Prostate gland (tissue), 2 donors: ENCODE measurements at regions not wholly inside any gene's neighbourhood (a gene's known extent, or its start where the extent isn't known, plus 50 kb on each side); places are given as distances from the start of the nearest gene placed in this dataset.

Experiments used
- DNase-seq: peaks from one replicate; pipeline ENCODE4 v3.0.0-alpha.2; 2019; ENCODE audit warnings: low spot score
- H3K27ac ChIP-seq, 2 donors: fragments of 200-600 bp; sonication (generic); 2 replicates each; pipeline ENCODE4 v1.5.1; 2017 to 2019
- H3K27me3 ChIP-seq: fragments of 200-600 bp; sonication (generic); replicated peaks from 2 replicates; pipeline ENCODE4 v1.5.1; 2019; ENCODE audit not compliant: insufficient read depth
- H3K36me3 ChIP-seq, 2 donors: fragments of 200-600 bp; sonication (generic); 1 replicate in 1 of 2; 2 replicates in 1 of 2; pipeline versions ENCODE4 v1.5.1 to v1.8.1; 2017 to 2019
- H3K4me1 ChIP-seq: fragments of 200-600 bp; sonication (generic); replicated peaks from 2 replicates; pipeline ENCODE4 v1.5.1; 2019
- H3K4me3 ChIP-seq, 2 donors: fragments of 200-600 bp; sonication (generic); 2 replicates each; pipeline ENCODE4 v1.5.1; 2017 to 2019
- H3K9me3 ChIP-seq: fragments of 200-600 bp; sonication (generic); 2 replicates; pipeline ENCODE4 v1.5.1; 2017
- POLR2A ChIP-seq: fragments of 450-650 bp; IDR thresholded peaks from one replicate; pipeline ENCODE4 v1.6.1; 2016; ENCODE audit warnings: antibody characterized with exemption, mild to moderate bottlenecking
- POLR2AphosphoS5 ChIP-seq: sonication (generic); formaldehyde crosslinking; IDR thresholded peaks from one replicate; pipeline ENCODE4 v1.6.1; 2017; ENCODE audit warnings: antibody characterized with exemption
- WGBS: methylation state at CpG from one replicate; pipeline ENCODE4 v1.1.5; 2018; 5-methylcytosine and 5-hydroxymethylcytosine counted together
- intact Hi-C: fragments of 100-400 bp; cut with DNase I; formaldehyde crosslinking; loops from one replicate; pipeline ENCODE4 v1.14.2; 2022
- TF ChIP-seq, protein P1 (sequence below), 4 experiments: fragments of 200-600 bp in 2 of 4; fragments of 450-650 bp in 2 of 4; sonication (generic) in 2 of 4; IDR thresholded peaks; 1 replicate in 3 of 4; 2 replicates in 1 of 4; pipeline ENCODE4 v1.5.1; 2016 to 2019; ENCODE audit warnings: antibody characterized with exemption in 4 of 4, mild to moderate bottlenecking in 2 of 4, moderate library complexity in 2 of 4

DNA sequence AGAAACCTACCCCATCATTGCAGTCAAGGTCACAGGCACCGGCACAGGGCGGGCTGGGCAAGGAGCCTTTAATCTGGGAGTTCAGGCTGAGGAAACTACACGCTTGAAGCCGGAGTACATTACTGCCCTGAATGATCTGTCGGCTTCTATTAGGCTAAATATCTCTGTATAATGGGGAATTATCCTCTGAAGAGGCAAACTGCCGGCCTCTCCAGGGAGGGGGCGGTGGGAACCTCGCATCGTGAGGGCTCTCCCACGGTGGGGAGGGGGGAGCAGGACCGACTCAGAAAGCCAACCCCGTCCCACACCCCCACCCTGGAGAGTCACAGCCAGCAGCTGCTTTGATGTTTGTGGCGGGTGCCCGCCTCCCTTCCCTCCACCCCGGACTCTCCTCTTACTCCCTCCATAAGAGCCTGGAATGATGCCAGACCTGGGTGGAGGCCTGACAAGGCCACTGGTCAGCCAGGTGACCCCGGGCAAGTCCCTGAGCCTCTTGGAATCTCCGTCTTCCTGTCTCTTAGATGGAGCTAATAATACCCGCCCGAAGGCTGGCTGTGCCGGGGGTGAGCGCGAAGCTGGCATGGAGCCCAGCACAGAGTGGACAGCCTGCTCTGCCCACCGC lies 63.4 kb upstream of the LINGO1 start:
- Histone ChIP-seq H3K27ac (no peak overlapping the region), H3K9me3 (no peaks in the 10 kb centered on the region), H3K36me3 (no peaks in the 10 kb centered on the region), H3K4me3 (no peak overlapping the region), H3K4me1 (no peaks in the 10 kb centered on the region), H3K27me3 (peaks cover 4% of the 10 kb centered on the region)
- intact Hi-C loops = no loop called here
- WGBS = 31% methylated on average over 23 of the region's 23 CpGs
- no peak for DNase-seq
- TF ChIP-seq POLR2A = no peak
- TF ChIP-seq, protein P1, sequence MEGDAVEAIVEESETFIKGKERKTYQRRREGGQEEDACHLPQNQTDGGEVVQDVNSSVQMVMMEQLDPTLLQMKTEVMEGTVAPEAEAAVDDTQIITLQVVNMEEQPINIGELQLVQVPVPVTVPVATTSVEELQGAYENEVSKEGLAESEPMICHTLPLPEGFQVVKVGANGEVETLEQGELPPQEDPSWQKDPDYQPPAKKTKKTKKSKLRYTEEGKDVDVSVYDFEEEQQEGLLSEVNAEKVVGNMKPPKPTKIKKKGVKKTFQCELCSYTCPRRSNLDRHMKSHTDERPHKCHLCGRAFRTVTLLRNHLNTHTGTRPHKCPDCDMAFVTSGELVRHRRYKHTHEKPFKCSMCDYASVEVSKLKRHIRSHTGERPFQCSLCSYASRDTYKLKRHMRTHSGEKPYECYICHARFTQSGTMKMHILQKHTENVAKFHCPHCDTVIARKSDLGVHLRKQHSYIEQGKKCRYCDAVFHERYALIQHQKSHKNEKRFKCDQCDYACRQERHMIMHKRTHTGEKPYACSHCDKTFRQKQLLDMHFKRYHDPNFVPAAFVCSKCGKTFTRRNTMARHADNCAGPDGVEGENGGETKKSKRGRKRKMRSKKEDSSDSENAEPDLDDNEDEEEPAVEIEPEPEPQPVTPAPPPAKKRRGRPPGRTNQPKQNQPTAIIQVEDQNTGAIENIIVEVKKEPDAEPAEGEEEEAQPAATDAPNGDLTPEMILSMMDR (IDR thresholded peaks at IDR 0.05) = no peak
- no peak for TF ChIP-seq POLR2AphosphoS5

DNA sequence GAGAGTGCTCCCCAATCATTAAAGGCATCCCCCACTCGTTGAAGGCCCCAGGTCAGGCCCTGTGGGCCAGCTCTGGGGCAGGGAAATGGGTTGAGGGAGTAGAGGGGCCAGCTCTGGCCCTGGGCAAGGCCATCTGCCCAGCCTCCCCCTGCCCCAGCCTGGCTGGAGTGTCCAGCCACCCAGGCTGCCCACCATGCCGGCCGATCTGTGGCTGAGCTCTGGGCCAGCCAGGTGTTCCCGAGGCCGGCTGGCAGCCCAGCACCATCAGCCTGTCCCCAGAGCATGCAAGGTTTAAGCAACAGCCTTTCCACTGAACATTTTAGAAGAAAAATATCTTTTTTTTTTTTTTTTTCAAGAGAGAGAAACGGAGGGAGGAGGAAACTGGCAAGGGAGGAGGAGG lies 62.8 kb upstream of the LINGO1 start:
- intact Hi-C loops = no loop called here
- WGBS = 67% methylated on average over 6 of the region's 6 CpGs
- H3K4me3 ChIP-seq = no peak overlapping the region
- peaks cover 4% of the 10 kb centered on the region for H3K27me3 ChIP-seq
- H3K9me3 ChIP-seq = no peaks in the 10 kb centered on the region
- TF ChIP-seq, protein P1 (IDR thresholded peaks at IDR 0.05) = no peak
- TF ChIP-seq POLR2AphosphoS5 = no peak
- TF ChIP-seq POLR2A = no peak
- no peak overlapping the region for H3K27ac ChIP-seq
- no peaks in the 10 kb centered on the region for H3K36me3 ChIP-seq
- no peaks in the 10 kb centered on the region for H3K4me1 ChIP-seq
- no peak for DNase-seq

DNA sequence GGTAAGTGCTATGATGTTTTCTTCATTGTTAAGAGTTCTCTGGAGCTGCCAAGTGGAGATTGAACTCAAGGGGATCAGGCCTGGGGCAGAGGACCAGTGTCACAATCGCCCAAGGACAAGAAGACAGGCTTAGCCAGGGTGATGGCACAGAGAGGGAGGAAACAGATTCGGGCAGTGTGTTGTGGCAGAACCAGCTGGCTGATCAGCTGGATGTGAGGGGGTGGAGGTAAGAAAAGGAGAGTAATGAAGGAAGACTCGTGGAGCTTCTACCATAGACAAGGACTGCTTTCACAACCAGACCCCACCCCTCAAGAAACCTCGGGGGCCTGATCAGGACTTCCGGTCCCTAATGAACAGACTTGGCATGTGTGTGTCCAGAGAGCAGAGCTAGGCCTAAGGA lies 60.9 kb upstream of the LINGO1 start:
- 84% methylated on average over 5 of the region's 5 CpGs for WGBS
- TF ChIP-seq, protein P1 (IDR thresholded peaks at IDR 0.05) = no peak
- TF ChIP-seq POLR2AphosphoS5 (no peak), POLR2A (no peak)
- no peak overlapping the region for H3K4me3 ChIP-seq
- no peak for DNase-seq
- no peaks in the 10 kb centered on the region for H3K36me3 ChIP-seq
- no peaks in the 10 kb centered on the region for H3K4me1 ChIP-seq
- H3K9me3 ChIP-seq = no peaks in the 10 kb centered on the region
- H3K27ac ChIP-seq = no peak overlapping the region
- peaks cover 4% of the 10 kb centered on the region for H3K27me3 ChIP-seq
- intact Hi-C loops = no loop called here

DNA sequence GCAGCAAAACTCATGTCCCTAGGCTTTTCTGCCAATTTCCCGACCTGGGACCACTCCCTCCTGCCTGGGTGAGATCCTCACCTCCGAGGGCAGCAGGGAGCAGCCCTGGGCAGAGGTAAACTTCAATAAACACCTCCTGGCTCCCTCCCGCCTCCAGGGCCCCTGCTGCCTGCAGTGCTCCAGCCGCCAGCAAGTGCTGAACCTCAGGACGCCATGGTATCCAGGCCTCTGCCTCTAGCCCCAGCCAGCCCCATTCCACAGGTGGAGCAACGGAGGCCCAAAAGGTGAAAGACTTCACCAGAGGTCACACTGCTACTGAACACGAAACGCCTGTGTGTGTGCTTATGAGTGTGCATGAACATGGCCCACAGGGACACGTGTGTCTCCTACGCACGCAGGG lies 59.9 kb upstream of the LINGO1 start:
- H3K4me3 ChIP-seq = no peak overlapping the region
- intact Hi-C loops = no loop called here
- no peaks in the 10 kb centered on the region for H3K9me3 ChIP-seq
- H3K4me1 ChIP-seq = no peaks in the 10 kb centered on the region
- TF ChIP-seq POLR2A = no peak
- H3K27ac ChIP-seq = no peak overlapping the region
- H3K27me3 ChIP-seq = peaks cover 4% of the 10 kb centered on the region
- WGBS = 78% methylated on average over 11 of the region's 11 CpGs
- no peaks in the 10 kb centered on the region for H3K36me3 ChIP-seq
- DNase-seq = no peak

DNA sequence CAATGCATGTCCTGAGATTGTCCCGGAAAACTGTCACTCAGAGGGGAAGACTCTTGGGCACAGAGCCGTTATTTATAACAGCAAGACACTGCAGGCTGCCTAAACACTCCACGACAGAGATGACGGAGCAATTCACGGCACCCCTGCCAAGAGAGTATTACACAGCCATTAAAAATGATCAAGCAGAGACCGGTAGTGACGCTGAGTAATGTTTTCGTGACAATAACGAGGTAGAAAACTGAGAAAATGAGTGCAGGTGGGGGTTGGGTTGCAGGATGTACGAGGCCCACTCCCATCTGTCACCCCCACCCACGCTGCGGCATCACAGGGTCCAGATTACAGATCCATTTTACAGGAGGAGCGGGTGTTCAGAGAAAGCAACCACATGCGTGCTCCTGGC lies 58.9 kb upstream of the LINGO1 start:
- WGBS = 87% methylated on average over 14 of the region's 14 CpGs
- intact Hi-C loops = no loop called here
- no peak for TF ChIP-seq POLR2AphosphoS5
- TF ChIP-seq, protein P1 (IDR thresholded peaks at IDR 0.05) = no peak
- no peak for TF ChIP-seq POLR2A

More for the DNA sequence above, 58.9 kb upstream of the LINGO1 start:
- Histone ChIP-seq H3K27me3 (peaks cover 4% of the 10 kb centered on the region), H3K4me3 (no peak overlapping the region), H3K9me3 (no peaks in the 10 kb centered on the region), H3K4me1 (no peaks in the 10 kb centered on the region), H3K27ac (no peak overlapping the region), H3K36me3 (no peaks in the 10 kb centered on the region)
- no peak for DNase-seq
